NB4 (cell line): ENCODE measurements at regions not wholly inside any gene's neighbourhood (a gene's known extent, or its start where the extent isn't known, plus 50 kb on each side); places are given as distances from the start of the nearest gene placed in this dataset.
A peak's percentile ranks its signal among the peaks of the same experiment; 100 is the strongest.

Experiments used
- DNase-seq: peaks from one replicate; pipeline ENCODE4 v3.0.0; 2010; ENCODE audit warnings: low read depth
- H3K4me3 ChIP-seq: one replicate; pipeline ENCODE4 v1.5.1; 2011; ENCODE audit warnings: mild to moderate bottlenecking, low read depth, low read length, moderate library complexity
- CTCF ChIP-seq: IDR thresholded peaks from one replicate; pipeline ENCODE4 v1.5.1; 2012; ENCODE audit warnings: low read depth, low read length
- MAX ChIP-seq: IDR thresholded peaks from 2 replicates; pipeline ENCODE4 v1.6.1; 2011; ENCODE audit warnings: low read depth, low read length
- MYC ChIP-seq: IDR thresholded peaks from 2 replicates; pipeline ENCODE4 v1.6.1; 2011; ENCODE audit warnings: low read depth, low read length
- POLR2A ChIP-seq: IDR thresholded peaks from 2 replicates; pipeline ENCODE4 v1.6.1; 2011; ENCODE audit warnings: mild to moderate bottlenecking; ENCODE audit not compliant: insufficient read length; ENCODE audit errors: extremely low read depth

GRCh38 chr12:89951050-89951693 is 242.5 kb upstream of the ATP2B1 start:
- DNase-seq = peak; percentile 14
- TF ChIP-seq POLR2A (no peak), CTCF (no peak), MAX (no peak), MYC (no peak)
- no peak overlapping the region for H3K4me3 ChIP-seq

GRCh38 chr12:89950421-89950820 is 241.8 kb upstream of the ATP2B1 start:
- TF ChIP-seq CTCF = no peak
- no peak for TF ChIP-seq POLR2A
- no peak for TF ChIP-seq MAX
- TF ChIP-seq MYC = no peak
- no peak for DNase-seq
- no peak overlapping the region for H3K4me3 ChIP-seq

GRCh38 chr12:89949457-89950195 is 241.0 kb upstream of the ATP2B1 start:
- DNase-seq = no peak
- TF ChIP-seq CTCF (no peak), POLR2A (no peak), MAX (no peak), MYC (no peak)
- H3K4me3 ChIP-seq = no peak overlapping the region

- no peak overlapping the region for H3K4me3 ChIP-seq
- no peak for DNase-seq
- TF ChIP-seq POLR2A (no peak), CTCF (no peak), MAX (no peak), MYC (no peak)
Measured at GRCh38 chr12:89948271-89949175, 239.9 kb upstream of the ATP2B1 start.

- TF ChIP-seq MAX = no peak
- no peak for TF ChIP-seq CTCF
- no peak for TF ChIP-seq MYC
- no peak for TF ChIP-seq POLR2A
- H3K4me3 ChIP-seq = no peak overlapping the region
- no peak for DNase-seq
Measured at GRCh38 chr12:89947437-89948270, 239.0 kb upstream of the ATP2B1 start.
